Liver (tissue), 2 donors: ENCODE measurements at regions not wholly inside any gene's neighbourhood (a gene's known extent, or its start where the extent isn't known, plus 50 kb on each side); places are given as distances from the start of the nearest gene placed in this dataset.

Source experiments
- GABPA ChIP-seq, 2 donors: IDR thresholded peaks in 1 of 2; conservative IDR thresholded peaks in 1 of 2; 2 replicates each; pipeline ENCODE4 v1.6.1; 2016; ENCODE audit warnings: antibody characterized with exemption in 2 of 2, mild to moderate bottlenecking in 1 of 2, moderate library complexity in 1 of 2
- REST ChIP-seq: IDR thresholded peaks from 2 replicates; pipeline ENCODE4 v1.6.1; 2016; ENCODE audit warnings: antibody characterized with exemption, mild to moderate bottlenecking
- donor health status: healthy.

GRCh38 chr4:15231265-15232091 lies 196.4 kb upstream of the C1QTNF7 start:
- TF ChIP-seq REST: no peak
- TF ChIP-seq GABPA (IDR thresholded peaks at IDR 0.05 in 1 of 2, conservative IDR thresholded peaks at IDR 0.05 in 1 of 2): no peak
